Heart left ventricle (tissue), 16 donors: ENCODE measurements at regions not wholly inside any gene's neighbourhood (a gene's known extent, or its start where the extent isn't known, plus 50 kb on each side); places are given as distances from the start of the nearest gene placed in this dataset.

ENCODE experiments used
- ATAC-seq, 4 donors: fragments of 200-7000 bp; cut with Tn5 transposase; one replicate each; pipeline ENCODE4 v1.9.1; 2020 to 2022; ENCODE audit warnings: moderate library complexity in 4 of 4, mild to moderate bottlenecking in 3 of 4, moderate number of reproducible peaks in 1 of 4
- DNase-seq, 5 donors: peaks; one replicate each; pipeline ENCODE4 v3.0.0-alpha.2; 2020
- H3K27ac ChIP-seq, 12 donors: fragments of 200-600 bp; sonication (generic) in 4 of 12; one replicate each; pipeline versions ENCODE4 v1.5.0 to v1.8.0; 2016 to 2022; ENCODE audit warnings: mild to moderate bottlenecking in 2 of 12
- H3K27me3 ChIP-seq, 9 donors: fragments of 200-600 bp; sonication (generic) in 2 of 9; one replicate each; pipeline versions ENCODE4 v1.5.1 to v1.8.0; 2016 to 2022; ENCODE audit warnings: mild to moderate bottlenecking in 3 of 9
- H3K36me3 ChIP-seq, 9 donors: fragments of 200-600 bp; sonication (generic) in 2 of 9; one replicate each; pipeline versions ENCODE4 v1.5.0 to v1.8.0; 2018 to 2022; ENCODE audit warnings: mild to moderate bottlenecking in 2 of 9
- H3K4me1 ChIP-seq, 12 donors: fragments of 200-600 bp; sonication (generic) in 4 of 12; one replicate each; pipeline versions ENCODE4 v1.5.0 to v1.8.0; 2016 to 2022; ENCODE audit warnings: mild to moderate bottlenecking in 3 of 12
- H3K4me3 ChIP-seq, 12 donors: fragments of 200-600 bp; sonication (generic) in 4 of 12; one replicate each; pipeline versions ENCODE4 v1.5.0 to v1.8.0; 2017 to 2022; ENCODE audit warnings: mild to moderate bottlenecking in 9 of 12, moderate library complexity in 4 of 12
- H3K9me3 ChIP-seq, 12 donors: fragments of 200-600 bp; sonication (generic) in 4 of 12; one replicate each; pipeline versions ENCODE4 v1.5.0 to v1.8.0; 2016 to 2022; ENCODE audit warnings: mild to moderate bottlenecking in 1 of 12
- POLR2A ChIP-seq, 2 donors: fragments of 450-650 bp; IDR thresholded peaks; one replicate each; pipeline ENCODE4 v1.6.1; 2017; ENCODE audit warnings: antibody characterized with exemption in 2 of 2, mild to moderate bottlenecking in 2 of 2, moderate library complexity in 2 of 2
- WGBS, 4 donors: extraction: QIAGEN DNeasy Blood & Tissue Kit in 2 of 4; methylation state at CpG; one replicate each; pipeline versions ENCODE4 v1.1.5 to v1.1.7; 2013 to 2018; 5-methylcytosine and 5-hydroxymethylcytosine counted together
- intact Hi-C, 10 donors: fragments of 100-400 bp; cut with DNase I; formaldehyde crosslinking; loops; one replicate each; pipeline versions ENCODE4 v1.11.1 to v1.14.2; 2022
- TF ChIP-seq, protein P1 (sequence below), 12 donors: fragments of 200-600 bp; sonication (generic) in 4 of 12; IDR thresholded peaks; one replicate each; pipeline versions ENCODE4 v1.5.0 to v1.8.0; 2018 to 2022; ENCODE audit warnings: antibody characterized with exemption in 12 of 12, mild to moderate bottlenecking in 5 of 12
- donor health status: ischemic (EF 13 %, LVEDD 7.1; RV severe dilation, severe dysfunction).
- donor health status: healthy with polysubstance abuse.
- donor health status: DM: no; HTN: yes; CAD: no.
- donor health status: DM: no; HTN: no; CAD: no.
- donor health status: ischemic (EF 25% LVEDD 6.9; RV normal size, moderate dysfunction).
- donor health status: ischemic (EF 25% LVEDD 5.7; RV mildly dilated, moderate dysfunction).
- donor health status: healthy.
- donor health status: DM: yes; HTN: yes; CAD: no.
- donor health status: ischemic (EF 35%, LVEDD 5.7; RV mildly dilated, moderate dysfunction).
- donor health status: nonischemic (EF 11% LVEDD 7.7; RV severe dilation, severe dysfunction).
- donor health status: DM: yes; HTN: yes; CAD: no.
- donor health status: PGD.
- donor health status: ischemic (EF 29% LVEDD 5.4; RV normal size, mild dysfunction).
- donor health status: nonischemic (EF 23%, LVEDD 6.1; RV moderate dilation, normal function).

GRCh38 chr7:83794829-83795228, 145.9 kb upstream of the SEMA3E start:
- TF ChIP-seq, protein P1, sequence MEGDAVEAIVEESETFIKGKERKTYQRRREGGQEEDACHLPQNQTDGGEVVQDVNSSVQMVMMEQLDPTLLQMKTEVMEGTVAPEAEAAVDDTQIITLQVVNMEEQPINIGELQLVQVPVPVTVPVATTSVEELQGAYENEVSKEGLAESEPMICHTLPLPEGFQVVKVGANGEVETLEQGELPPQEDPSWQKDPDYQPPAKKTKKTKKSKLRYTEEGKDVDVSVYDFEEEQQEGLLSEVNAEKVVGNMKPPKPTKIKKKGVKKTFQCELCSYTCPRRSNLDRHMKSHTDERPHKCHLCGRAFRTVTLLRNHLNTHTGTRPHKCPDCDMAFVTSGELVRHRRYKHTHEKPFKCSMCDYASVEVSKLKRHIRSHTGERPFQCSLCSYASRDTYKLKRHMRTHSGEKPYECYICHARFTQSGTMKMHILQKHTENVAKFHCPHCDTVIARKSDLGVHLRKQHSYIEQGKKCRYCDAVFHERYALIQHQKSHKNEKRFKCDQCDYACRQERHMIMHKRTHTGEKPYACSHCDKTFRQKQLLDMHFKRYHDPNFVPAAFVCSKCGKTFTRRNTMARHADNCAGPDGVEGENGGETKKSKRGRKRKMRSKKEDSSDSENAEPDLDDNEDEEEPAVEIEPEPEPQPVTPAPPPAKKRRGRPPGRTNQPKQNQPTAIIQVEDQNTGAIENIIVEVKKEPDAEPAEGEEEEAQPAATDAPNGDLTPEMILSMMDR (IDR thresholded peaks at IDR 0.05), result no peak
- no peak for TF ChIP-seq POLR2A (IDR thresholded peaks at IDR 0.05)
- no peaks in the 10 kb centered on the region for H3K36me3 ChIP-seq
- DNase-seq, result no peak
- H3K27ac ChIP-seq, result no peak overlapping the region
- no peak overlapping the region for H3K4me3 ChIP-seq
- 55 to 64% (median 56%) methylated on average over 4 of the region's 4 CpGs for WGBS, 4 donors
- H3K9me3 ChIP-seq, result peaks cover 0 to 5% (median 0%) of the 10 kb centered on the region in 12 donors
- ATAC-seq, result no peak
- intact Hi-C loops, result no loop called here
- no peaks in the 10 kb centered on the region for H3K27me3 ChIP-seq
- H3K4me1 ChIP-seq, result no peaks in the 10 kb centered on the region

GRCh38 chr7:83793558-83793957, 144.6 kb upstream of the SEMA3E start:
- TF ChIP-seq POLR2A (IDR thresholded peaks at IDR 0.05), result no peak
- TF ChIP-seq, protein P1 (IDR thresholded peaks at IDR 0.05), result no peak
- Histone ChIP-seq H3K27ac (no peak overlapping the region), H3K4me3 (no peak overlapping the region), H3K36me3 (no peaks in the 10 kb centered on the region), H3K9me3 (no peaks in the 10 kb centered on the region), H3K27me3 (no peaks in the 10 kb centered on the region), H3K4me1 (no peaks in the 10 kb centered on the region)
- DNase-seq (no peak), ATAC-seq (no peak)
- intact Hi-C loops, result no loop called here
- WGBS, 4 donors, result 63 to 80% (median 69%) methylated on average over 3 of the region's 3 CpGs

DNA sequence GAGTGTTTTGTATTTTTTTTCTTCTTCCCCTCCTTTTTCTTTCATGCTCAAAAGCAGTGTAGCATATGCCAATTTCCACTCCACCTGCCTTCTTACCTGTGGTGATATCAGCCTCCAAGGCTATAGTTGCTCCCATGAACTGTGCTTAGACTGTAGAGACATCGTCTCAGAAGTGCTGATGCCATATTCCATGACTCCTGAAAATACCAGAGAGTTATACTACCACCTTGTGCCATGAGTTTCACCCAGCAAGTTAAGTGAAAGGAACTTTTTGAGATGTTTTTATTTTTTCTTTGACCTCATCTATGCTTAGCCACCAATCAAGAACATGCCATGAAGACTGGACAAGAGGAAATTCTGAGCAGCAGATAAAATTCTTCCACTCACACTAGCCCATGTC, 142.8 kb upstream of the SEMA3E start:
- intact Hi-C loops, result no loop called here
- Histone ChIP-seq H3K9me3 (no peaks in the 10 kb centered on the region), H3K27me3 (no peaks in the 10 kb centered on the region), H3K27ac (no peak overlapping the region), H3K36me3 (no peaks in the 10 kb centered on the region), H3K4me1 (no peaks in the 10 kb centered on the region), H3K4me3 (no peak overlapping the region)
- ATAC-seq, result no peak
- no peak for DNase-seq
- WGBS, 4 donors, result 50 to 75% (median 60%) methylated on average over 1 of the region's 1 CpG
- no peak for TF ChIP-seq POLR2A (IDR thresholded peaks at IDR 0.05)
- TF ChIP-seq, protein P1 (IDR thresholded peaks at IDR 0.05), result no peak

- H3K4me3 ChIP-seq, result no peak overlapping the region
- no peak overlapping the region for H3K27ac ChIP-seq
- no peak for TF ChIP-seq POLR2A (IDR thresholded peaks at IDR 0.05)
- TF ChIP-seq, protein P1 (IDR thresholded peaks at IDR 0.05), result no peak
- DNase-seq (no peak), ATAC-seq (no peak)
- H3K4me1 ChIP-seq, result no peaks in the 10 kb centered on the region
- 60 to 81% (median 69%) methylated on average over 2 of the region's 2 CpGs for WGBS, 4 donors
- H3K27me3 ChIP-seq, result no peaks in the 10 kb centered on the region
- no peaks in the 10 kb centered on the region for H3K9me3 ChIP-seq
- H3K36me3 ChIP-seq, result no peaks in the 10 kb centered on the region
- intact Hi-C loops, result no loop called here
These were observed 137.9 kb upstream of the SEMA3E start for GRCh38 chr7:83786858-83787257.
